Choroid plexus epithelial cell (primary cell): ENCODE measurements at regions not wholly inside any gene's neighbourhood (a gene's known extent, or its start where the extent isn't known, plus 50 kb on each side); places are given as distances from the start of the nearest gene placed in this dataset.

ENCODE experiments used
- DNase-seq: peaks from one replicate; pipeline ENCODE4 v3.0.0-alpha.2; 2010; ENCODE audit warnings: low read depth
- H3K4me3 ChIP-seq: 2 replicates; pipeline ENCODE4 v1.5.1; 2011; ENCODE audit warnings: low read depth, mild to moderate bottlenecking, control low read depth, low read length, moderate library complexity
- TF ChIP-seq, protein P1 (sequence below): conservative IDR thresholded peaks from 2 replicates; pipeline ENCODE4 v1.5.1; 2011; ENCODE audit warnings: low read depth, mild to moderate bottlenecking, control low read depth, inconsistent platforms, low read length, moderate library complexity

GRCh38 chr12:105843561-105843960, 295.2 kb downstream of the NUAK1 start:
- no peak overlapping the region for H3K4me3 ChIP-seq
- DNase-seq: no peak
- TF ChIP-seq, protein P1, sequence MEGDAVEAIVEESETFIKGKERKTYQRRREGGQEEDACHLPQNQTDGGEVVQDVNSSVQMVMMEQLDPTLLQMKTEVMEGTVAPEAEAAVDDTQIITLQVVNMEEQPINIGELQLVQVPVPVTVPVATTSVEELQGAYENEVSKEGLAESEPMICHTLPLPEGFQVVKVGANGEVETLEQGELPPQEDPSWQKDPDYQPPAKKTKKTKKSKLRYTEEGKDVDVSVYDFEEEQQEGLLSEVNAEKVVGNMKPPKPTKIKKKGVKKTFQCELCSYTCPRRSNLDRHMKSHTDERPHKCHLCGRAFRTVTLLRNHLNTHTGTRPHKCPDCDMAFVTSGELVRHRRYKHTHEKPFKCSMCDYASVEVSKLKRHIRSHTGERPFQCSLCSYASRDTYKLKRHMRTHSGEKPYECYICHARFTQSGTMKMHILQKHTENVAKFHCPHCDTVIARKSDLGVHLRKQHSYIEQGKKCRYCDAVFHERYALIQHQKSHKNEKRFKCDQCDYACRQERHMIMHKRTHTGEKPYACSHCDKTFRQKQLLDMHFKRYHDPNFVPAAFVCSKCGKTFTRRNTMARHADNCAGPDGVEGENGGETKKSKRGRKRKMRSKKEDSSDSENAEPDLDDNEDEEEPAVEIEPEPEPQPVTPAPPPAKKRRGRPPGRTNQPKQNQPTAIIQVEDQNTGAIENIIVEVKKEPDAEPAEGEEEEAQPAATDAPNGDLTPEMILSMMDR: no peak

DNA sequence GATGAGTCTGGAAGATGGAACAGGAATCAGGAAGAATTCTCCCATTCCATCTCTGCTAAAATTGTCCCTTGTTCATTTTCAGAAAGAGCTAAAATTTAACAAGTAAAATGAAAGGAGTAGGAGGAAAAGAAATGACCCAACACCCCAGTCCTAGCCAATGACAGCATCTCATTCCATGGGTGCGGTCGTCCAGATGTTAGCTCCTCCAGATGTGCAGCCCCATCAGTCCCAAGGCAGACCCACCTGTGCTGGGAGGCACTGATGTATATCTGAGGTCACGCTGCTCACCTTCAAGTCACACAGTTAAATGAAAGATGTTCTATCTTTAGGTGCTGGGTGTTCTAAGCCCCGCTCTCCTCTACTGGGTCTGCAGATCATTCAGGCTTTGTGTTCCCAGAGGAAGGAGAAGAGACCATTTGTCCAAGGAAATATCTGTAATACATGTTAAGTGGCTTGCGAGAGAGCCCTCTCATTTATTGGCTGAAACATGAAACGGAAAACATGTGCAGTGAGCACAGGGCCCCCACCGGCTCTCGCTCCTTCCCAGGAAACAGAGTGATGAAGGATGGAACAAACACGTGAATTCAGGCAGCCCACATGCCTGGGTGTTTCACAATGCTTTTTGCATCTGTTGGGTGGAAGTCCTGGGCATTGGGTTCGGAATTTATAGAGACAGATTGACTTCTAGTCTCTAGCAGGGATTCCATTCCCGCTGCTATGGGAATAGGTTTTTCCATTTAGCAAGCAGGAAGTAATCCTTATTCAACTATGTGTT, 294.6 kb downstream of the NUAK1 start:
- no peak overlapping the region for H3K4me3 ChIP-seq
- DNase-seq: peak; percentile 61
- TF ChIP-seq, protein P1: no peak

- H3K4me3 ChIP-seq: no peak overlapping the region
- TF ChIP-seq, protein P1: no peak
- DNase-seq: no peak
Measured at GRCh38 chr12:105846331-105846730, 292.4 kb downstream of the NUAK1 start.

GRCh38 chr12:105847068-105847467, 291.7 kb downstream of the NUAK1 start:
- TF ChIP-seq, protein P1: no peak
- DNase-seq: no peak
- H3K4me3 ChIP-seq: no peak overlapping the region

DNA sequence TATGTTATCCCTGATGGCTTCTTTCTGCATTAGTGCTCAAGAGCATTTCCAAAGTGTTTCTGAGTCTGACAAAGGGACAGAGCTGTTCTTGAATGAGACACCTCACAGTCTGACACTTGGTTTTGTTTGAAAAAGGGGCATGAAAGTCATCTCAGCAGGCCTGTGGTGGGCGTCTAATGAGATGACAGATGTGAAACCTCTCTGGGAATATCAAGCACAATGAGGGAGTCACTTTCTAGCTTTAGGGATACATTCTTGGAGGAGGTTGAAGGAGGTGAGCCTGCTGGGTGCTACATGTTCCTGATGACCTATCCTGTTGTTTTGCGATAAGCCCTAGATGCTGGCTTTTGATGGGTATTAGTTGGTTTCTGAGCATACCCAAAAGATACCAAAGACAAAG, 290.5 kb downstream of the NUAK1 start:
- no peak overlapping the region for H3K4me3 ChIP-seq
- TF ChIP-seq, protein P1: no peak
- DNase-seq: no peak

DNA sequence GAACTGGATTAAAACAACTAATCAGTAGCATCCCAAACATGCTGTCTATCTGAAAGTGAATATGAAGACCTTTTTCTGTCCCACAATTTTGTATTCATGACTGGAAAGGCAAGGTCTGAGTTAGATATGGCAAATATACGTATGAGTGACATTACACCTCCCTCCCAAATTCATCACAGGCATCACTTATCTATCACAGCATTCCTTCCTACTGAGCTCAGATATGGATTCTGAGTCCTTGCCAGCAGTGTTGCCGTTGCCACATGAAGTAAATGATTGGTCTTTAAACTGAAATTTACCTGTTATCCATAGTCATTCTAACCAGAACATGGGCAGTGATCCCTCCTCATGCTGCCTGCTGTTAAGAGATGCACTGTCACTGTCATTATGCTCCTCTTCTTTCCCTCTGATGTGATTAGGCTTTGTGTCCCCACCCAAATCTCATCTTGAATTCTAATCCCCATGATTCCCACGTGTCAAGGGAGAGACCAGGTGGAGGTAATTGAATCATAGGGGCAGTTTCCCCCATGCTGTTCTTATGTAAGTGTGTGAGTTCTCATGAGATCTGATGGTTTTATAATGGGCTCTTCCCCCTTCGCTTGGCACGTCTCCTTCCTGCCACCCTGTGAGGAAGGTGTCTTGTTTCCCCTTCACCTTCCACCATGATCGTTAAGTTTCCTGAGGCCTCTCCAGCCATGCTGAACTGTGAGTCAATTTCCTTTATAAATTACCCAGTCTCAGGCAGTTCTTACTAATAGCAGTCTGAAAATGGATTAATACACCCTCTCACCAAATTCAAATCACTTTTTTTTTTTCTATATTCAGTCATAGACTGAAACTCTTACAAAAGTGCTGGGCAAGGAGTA, 288.4 kb downstream of the NUAK1 start:
- DNase-seq: peak; percentile 14
- H3K4me3 ChIP-seq: no peak overlapping the region
- TF ChIP-seq, protein P1: no peak
